RPMI7951 (cell line): ENCODE measurements at regions not wholly inside any gene's neighbourhood (a gene's known extent, or its start where the extent isn't known, plus 50 kb on each side); places are given as distances from the start of the nearest gene placed in this dataset.

ENCODE experiments used
- DNase-seq: peaks from one replicate; pipeline ENCODE4 v3.0.0-alpha.2; 2012; ENCODE audit warnings: low read depth

DNA sequence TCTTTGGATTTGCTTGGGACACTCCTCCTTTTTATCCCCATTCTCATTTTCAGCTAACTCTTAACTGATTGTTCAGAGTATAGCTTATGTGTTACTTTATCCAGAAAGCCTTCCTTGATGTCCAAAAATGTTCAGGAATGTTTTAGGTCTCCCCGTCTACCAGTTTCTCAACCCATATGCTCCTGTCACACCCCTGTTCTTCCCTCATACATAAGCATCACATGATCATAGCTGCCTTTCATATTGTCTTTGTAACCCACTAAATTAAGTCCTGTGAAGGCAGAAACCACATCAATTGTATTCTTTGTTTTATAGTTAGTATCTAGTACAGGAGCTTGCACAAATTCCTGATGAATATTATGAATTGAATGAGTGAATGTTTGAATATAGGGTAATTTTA, 321.9 kb upstream of the ACTBL2 start:
- peak; percentile 45 for DNase-seq

DNA sequence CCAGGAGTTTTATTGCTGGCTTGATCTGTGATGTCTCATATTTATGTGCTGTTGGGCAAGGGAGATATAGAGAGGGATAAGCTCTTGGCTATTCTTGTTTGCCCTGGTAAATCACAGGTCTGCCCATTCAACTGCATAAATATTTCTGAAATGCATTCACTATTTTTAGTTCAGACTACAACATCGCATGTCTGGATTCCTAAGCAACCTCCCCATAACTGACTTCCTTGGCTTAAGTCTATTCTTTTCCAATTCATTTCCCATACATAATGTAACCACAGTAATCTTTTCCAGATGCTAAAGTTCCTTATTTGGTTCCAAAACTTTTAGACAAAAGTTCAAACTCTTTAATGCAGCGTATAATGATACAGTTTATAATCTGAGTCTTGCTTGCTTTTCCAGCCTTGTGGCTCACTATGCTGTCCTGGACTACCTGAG, 321.4 kb upstream of the ACTBL2 start:
- peak; percentile 95 for DNase-seq

DNA sequence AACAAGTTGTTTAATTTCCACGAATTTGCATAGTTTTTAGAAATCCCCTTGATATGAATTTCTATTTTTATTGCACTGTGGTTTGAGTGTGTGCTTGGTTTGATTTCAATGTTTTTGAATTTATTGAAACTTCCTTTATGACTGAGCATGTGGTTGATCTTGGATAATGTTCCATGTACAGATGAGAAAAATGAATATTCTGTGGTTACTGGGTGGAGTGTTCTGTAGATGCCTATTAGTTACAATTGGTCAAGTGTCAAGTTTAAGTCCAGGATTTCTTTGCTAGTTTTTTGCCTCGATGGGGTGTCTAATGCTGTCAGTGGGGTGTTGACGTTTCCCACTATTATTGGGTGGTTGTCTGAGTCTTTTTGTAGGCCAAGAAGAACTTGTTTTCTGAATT, 319.5 kb upstream of the ACTBL2 start:
- DNase-seq = no peak

DNA sequence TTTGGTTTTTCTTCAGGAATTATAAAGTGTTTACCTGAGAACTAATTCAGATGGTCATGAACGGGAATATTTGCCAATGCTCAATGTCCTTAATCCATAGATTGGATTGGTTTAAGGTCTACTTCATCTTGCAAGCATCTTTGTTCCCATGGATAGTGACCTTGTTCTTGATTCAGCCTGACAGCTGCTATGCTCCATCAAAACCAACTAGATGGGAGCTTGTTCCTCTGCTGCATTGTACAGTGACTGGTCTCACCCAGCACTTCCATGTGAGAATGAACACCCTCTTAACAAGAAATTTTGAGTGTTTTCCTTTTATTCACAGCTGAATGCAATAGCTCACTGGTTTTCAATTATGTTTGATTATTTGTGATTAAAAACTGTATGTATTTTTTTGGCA, 312.6 kb upstream of the ACTBL2 start:
- no peak for DNase-seq

DNA sequence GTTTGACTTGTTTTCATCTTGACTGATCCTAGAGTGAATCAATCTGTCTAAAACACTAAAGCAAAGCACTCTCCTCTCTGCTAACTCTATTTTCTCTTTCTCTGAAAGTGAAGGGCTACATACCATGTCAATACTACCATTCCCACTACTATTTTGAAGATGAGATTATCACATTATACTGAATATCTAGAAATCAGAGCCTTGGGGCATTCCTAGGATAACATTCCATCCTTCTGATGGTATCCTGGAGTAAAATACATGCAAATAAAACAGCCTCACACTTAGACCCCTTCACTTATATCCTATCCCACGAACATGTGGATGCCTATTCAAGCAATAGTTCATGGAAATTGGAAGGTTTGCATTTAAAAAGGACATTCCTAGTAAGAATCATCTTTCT, 309.3 kb upstream of the ACTBL2 start:
- no peak for DNase-seq

DNA sequence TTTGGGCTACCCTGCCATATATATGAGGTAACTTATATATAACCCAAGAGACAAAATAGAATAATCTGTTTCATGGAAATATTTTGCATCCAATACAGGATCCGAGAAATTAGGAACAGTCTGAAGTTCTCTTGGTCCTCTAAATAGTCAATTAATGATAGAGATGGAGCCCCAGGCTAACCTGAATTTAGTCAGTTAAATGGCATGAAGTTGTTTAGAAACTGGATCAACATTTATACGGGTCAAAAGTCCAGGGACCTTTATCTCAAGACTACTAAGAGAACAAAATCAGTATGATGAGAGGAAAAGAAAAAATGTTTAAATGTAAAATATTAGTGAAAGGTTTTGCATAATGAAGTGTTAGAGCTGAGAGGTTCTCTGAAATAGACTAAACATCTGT, 303.3 kb upstream of the ACTBL2 start:
- no peak for DNase-seq

DNA sequence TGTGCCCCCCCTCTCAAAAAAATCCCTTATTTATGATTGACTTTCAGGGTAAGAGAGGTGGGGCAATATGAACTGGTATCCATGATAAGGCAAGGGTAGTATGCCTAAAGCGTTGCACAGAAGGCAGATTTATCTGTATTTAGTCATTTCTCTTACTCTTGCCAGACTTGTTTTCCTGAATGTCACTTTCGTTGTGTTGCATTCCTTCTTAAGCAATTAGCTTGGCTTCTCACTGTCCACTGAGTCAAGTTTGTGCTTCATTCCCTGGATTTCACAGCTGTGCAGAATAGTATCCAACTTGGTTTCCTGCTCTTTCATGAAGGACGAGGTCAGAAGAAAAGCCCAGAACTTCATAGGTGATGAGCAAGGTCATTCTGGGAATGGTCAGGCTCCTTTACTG, 301.5 kb upstream of the ACTBL2 start:
- DNase-seq = peak; percentile 25

DNA sequence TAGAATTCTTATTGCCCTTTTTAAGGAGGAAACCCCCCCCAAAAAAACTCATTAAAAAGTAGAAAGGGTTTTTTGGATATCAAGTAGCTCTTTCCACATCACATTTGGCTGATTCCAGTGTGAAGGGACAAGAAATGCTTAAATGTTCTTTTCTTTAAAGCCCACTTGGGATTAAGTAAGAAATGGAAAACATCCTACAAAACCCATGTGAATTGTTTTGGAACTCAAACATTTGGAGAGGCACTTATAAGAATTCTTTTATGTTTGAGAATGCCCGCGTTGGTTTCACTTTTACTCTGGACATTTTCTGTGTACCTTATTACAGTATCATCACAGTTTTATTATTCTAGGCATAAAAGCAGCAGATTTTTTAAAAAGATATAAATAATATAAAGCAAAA, 301.1 kb upstream of the ACTBL2 start:
- no peak for DNase-seq

DNA sequence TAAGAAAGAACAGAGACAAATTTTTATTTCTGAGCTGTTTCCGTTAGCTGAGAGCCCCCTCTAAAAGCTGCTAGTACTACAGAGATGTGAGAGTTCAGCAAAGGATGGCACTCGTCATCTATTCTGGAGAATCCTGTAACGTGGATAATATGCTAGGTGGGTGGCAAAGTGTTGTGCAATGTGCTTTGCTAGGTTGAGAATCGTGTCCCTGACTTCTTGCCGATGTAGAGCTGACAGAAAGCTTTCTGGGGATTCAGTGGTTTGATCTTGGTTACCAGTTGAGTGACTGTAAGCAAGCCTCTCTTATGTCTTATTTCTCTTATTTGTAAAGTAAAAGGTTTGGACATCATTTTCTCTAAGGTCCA, 298.3 kb upstream of the ACTBL2 start:
- no peak for DNase-seq

DNA sequence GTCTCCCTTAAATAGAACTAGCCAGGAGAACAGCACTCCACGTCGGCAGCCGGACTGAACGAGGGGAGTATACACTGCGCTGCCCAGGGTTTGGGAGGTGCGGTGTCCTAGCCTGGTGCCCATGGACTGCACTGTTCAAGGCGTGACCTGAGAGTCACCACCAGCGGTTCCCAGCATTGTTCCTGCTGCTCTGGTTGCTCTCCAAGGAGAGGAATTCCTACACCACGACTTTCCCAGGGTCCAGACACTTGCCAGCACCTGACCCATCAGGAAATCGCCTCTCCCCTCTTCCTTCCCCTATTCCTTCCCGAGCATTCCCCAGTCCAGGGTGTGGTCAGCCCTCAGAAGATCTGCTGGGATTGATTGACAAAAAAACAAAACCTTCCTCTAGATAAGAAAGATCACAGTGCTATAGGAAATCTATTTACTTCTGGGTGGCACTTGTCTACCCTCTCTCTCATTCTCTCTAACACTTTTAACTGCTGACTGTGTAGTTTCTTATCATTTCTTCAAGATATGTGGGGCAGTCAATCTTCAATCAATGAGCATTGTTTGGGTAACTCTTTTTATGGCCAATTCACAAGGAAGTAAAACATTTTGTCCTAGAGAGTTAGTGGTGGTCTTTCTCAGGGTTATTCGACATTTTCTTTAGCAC, 297.8 kb upstream of the ACTBL2 start:
- peak; percentile 26 for DNase-seq

DNA sequence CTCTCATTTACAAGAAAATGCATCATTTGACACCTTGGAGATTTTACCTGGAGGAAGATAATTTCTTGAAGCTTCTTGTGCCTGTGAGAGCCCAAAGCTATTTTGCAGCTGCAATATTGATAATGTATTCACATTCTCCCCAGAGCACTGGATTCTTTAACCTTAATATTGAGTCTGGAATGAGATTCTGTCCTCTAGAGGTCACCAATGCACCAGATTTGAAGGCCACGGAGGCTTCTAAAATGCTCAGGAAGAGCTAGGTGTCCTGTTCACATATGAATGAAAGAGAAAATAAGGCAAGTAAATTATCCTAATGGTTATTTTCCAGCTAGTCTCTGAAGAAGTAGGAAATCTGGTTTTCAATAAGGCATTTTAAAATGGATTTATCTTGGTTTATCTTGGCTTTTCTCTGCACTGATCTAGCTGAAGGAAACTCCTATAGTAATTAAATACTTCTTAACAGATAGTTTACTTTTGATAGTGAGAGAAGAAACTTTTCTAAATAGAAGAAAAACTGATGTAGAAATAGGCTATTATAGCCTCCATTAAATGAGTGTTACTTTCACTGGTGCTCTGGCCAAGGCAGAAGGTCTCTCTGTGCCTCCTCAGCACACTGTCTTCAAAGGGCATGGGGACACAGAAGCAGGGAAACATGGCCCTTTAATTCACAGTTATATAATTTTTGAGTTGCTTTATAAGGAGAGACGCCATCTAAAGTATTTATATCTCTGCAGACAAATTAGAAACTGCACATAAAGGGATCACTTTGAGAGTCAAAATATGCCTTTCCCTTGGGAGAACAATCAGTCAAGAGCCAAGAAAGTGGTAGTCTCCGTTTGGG, 297.0 kb upstream of the ACTBL2 start:
- peak; percentile 78 for DNase-seq

DNA sequence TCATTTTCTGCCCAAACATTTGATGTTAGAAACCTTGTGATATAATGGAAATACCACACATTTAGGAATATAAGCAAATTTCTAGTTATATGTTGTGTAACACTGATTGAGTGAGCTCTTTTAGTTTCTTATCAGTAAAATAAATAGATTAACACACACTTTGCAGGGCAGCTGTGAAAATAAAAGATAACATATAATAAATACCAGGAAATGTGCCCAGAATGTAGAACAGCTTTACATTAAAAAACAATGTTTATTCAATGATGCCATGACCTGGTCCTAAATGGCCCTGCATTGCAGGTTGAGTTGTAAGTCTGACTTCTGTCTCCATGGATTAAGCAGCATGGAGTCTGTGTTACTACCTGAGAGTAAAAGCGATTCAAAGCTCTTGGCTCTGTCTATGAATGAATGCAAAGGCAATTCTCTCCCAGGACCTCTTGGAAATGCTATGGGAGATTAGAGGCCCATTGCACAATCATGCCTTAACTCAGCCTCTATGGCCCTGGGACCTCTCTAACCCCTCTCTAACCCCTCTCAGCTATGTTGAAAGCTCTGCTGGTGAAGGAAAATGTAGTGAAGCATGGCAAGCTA, 296.0 kb upstream of the ACTBL2 start:
- DNase-seq = no peak

DNA sequence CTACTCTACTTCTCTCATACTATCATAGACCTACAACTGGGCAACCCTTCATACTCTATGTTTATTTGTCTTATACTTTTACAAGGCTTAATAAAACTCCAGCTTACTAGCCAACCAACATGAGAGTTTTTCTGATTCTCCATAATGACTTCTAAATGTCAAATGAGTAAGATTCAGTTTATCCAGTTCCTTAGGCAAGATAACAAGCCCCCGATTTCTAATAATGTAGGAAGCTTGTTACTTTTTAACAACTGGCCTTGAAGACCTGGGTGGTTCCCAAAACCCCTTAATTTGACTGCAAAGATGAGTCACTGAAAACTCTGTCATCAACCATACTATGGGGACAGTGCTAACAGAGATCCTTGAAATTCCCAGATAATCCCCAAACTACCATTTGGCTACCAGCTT, 294.6 kb upstream of the ACTBL2 start:
- DNase-seq = peak; percentile 38

DNA sequence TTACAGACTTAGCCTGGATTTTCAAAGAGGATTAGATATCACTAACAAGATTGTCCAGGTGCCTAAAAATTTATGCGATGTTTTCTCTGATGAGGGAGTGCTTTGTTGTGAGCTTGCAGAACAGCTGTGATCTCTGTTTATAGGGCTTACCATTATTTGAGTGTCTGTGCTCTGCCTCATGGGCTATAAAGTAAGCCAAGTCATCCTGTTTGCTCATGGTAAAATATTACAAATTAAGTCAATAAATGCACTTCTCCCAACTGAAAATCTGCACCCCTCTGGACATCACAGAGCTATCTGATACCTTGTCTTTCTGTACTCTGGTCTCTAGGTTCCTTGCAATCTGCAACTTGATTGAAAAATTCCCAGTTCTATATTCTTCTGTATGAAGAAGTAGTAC, 293.4 kb upstream of the ACTBL2 start:
- DNase-seq = no peak

DNA sequence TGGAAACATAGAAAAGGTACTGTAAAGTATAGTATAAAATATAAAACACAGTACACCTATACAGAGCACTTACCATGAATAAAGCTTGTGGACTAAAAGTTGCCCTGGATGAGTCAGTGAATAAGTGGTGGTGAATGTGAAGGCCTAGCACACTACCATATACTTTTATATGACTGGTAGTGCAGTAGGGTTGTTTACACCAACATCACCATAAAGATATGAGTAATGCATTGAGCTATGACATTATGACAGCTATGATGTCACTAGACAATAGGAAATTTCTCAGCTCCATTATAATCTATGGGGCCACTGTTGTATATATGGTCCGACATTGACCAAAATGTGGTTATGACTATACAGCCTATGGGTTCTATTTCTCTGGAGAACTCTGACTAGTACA, 291.8 kb upstream of the ACTBL2 start:
- DNase-seq = no peak

DNA sequence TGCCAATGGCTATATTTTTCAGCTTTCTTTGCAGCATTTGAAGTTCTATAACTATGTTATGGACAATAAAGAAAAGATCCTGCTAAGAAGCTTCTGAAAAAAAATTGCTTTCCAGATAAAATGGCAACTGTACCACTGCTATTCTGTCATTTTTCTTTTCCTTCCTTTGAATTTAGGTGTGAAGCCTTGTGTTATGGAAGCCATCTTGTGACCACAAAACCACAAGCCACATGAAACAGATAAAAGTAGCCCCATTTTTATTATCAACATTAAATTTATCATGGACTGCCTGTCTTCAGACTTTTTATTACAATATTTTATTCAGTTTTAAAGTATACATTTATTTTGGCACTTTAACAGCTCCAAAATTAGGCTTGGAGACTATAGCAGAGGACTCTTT, 289.9 kb upstream of the ACTBL2 start:
- no peak for DNase-seq

DNA sequence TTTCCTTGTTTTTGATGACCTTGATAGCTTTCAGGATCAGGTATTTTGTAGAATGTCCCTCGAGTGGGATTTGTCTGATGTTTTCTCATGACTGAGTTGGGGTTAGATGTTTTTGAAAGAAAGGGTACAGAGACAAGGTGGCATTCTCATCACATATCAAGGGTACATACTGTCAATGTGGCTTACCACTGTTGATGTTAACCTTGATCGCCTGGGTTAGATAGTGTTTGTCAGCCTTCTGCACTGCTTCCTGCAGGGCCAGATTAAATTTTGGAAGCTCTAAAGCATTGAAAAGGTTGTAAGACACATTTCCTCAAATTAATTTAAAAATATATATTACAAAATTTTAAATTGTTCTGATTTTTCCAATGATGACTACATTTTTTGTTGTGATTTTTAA, 287.4 kb upstream of the ACTBL2 start:
- DNase-seq = no peak

DNA sequence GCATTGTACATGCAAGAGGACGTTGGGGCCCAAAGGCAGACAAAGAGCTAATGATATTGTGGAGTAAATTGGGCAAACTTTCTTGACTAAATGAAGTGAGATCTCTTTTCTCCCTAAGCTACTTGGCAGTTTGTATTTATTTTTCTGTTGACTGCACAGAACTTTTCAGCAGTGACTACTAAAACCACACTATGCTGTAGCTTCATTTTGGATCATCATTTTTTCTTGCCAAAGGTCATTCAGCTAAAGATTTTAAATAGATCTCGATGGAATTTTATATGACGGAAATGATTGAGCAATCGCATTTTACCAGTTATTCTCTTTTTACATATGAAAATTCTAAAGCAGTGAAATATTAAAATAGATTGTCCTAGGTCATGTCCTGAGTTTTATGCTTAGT, 286.1 kb upstream of the ACTBL2 start:
- no peak for DNase-seq

DNA sequence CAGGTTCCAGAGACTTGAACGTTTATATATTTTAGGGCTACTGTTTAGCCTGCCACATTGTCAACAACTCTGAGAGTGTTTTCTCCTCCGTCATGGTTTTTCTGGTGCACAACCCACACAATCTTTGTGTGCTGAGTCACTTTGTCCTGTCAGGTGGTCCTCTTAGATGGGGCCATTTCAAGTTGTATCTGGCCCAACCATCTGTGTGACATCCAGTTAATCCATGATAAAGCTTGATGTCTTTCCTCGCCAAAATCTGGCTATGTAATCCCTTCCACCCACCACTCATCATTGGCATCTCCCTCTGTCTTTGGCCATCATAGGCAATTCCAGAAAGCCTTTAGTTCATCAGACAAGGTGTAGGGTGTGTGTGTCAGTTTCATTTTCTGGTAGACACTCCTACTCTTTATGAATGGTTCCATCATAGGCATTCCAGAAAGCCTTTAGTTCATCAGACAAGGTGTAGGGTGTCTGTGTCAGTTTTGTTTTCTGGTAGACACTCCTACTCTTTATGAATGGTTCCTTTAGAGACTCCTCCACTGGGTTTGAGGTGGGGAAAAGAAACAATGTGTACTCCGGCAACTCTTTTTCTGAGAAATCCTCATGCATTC, 282.0 kb upstream of the ACTBL2 start:
- DNase-seq = no peak

DNA sequence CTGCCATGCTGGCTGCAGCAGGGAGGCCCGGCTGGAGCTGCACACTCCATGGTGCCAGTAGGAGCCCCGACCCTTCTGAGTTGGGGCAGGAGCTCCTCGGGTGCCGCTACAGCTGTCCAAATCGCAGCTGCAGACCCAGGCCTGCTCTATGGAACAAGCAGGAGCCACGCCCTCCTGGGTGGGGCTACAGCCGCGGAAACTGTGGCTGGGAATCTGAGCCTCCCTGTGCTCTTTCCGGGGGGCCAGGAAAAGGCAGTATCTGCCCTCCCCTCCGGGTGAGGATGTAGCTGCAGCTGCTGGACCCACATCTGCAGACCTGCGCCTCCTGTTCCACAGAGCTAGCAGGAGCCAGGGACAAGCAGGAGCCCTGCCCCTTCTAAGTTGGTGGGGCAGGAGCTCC, 278.9 kb upstream of the ACTBL2 start:
- DNase-seq = no peak

DNA sequence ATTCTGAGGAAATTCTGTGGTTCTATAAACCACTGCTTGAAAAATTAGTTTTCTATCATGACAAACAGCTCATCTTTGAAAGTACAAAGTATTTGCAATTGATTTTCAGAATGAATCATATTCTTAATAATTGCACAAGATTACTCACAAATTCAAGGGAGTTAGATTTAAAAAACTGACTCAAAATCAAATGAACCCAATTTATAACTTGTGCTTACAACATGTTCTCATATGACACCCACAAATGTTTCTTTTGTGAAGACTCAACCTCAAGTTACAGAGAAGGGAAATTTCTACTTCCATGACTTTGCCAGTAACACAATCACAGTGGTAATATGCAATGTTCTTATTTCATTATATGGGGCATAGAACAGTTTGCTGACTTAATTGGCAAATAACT, 272.0 kb upstream of the ACTBL2 start:
- no peak for DNase-seq

DNA sequence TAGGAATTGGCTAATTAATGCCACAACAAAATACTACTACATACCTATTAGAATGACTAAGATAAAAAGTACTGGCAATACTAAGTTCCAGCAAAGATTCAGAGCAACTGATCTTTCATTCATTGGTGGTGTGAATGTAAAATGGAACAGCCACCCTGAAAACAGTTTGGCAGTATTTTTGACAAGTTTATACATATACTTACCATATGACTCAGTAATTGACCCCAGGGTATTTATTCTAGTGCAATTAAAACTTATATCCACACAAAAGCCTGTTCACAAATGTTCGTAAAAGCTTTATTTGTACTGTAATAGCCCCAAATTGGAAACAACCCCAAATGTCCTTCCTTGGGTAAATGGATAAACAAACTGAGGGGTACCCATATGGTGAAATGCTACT, 270.8 kb upstream of the ACTBL2 start:
- peak; percentile 48 for DNase-seq

DNA sequence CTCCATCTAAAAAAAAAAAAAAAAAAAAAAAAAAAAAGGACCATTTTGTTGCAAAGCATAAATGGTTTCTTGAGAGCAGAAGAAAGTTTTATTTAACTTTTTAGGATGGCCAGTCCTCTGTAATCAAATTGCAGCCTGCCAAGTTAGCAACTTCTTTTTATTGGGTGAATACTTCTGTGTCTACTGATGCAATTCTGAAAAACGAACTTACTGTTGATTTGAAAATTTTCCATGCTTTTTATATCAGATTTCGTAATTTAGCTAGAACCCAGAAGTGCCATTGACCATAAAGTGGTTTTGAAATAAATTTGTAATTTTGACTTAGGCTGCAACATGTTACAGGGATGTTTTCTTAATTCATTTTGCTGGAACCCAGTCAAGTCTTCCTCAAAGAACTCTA, 269.1 kb upstream of the ACTBL2 start:
- DNase-seq = no peak
